DND-41 (cell line): ENCODE measurements at regions not wholly inside any gene's neighbourhood (a gene's known extent, or its start where the extent isn't known, plus 50 kb on each side); places are given as distances from the start of the nearest gene placed in this dataset.

Experiments used
- EZH2 ChIP-seq: IDR thresholded peaks from 3 replicates; pipeline ENCODE4 v1.6.1; 2012; ENCODE audit warnings: borderline replicate concordance, low read depth, mild to moderate bottlenecking, moderate library complexity, low read length, inconsistent platforms; ENCODE audit not compliant: severe bottlenecking
- TF ChIP-seq, protein P1 (sequence below): IDR thresholded peaks from 2 replicates; pipeline ENCODE4 v1.5.1; 2012; ENCODE audit warnings: borderline replicate concordance, low read length, moderate library complexity, mild to moderate bottlenecking; ENCODE audit not compliant: poor library complexity, severe bottlenecking; ENCODE audit errors: extremely low read depth

GRCh38 chr9:107093365-107094060, 189.6 kb upstream of the RAD23B start:
- TF ChIP-seq, protein P1, sequence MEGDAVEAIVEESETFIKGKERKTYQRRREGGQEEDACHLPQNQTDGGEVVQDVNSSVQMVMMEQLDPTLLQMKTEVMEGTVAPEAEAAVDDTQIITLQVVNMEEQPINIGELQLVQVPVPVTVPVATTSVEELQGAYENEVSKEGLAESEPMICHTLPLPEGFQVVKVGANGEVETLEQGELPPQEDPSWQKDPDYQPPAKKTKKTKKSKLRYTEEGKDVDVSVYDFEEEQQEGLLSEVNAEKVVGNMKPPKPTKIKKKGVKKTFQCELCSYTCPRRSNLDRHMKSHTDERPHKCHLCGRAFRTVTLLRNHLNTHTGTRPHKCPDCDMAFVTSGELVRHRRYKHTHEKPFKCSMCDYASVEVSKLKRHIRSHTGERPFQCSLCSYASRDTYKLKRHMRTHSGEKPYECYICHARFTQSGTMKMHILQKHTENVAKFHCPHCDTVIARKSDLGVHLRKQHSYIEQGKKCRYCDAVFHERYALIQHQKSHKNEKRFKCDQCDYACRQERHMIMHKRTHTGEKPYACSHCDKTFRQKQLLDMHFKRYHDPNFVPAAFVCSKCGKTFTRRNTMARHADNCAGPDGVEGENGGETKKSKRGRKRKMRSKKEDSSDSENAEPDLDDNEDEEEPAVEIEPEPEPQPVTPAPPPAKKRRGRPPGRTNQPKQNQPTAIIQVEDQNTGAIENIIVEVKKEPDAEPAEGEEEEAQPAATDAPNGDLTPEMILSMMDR, result no peak
- TF ChIP-seq EZH2, result no peak
